ENCODE measurements at regions not wholly inside any gene's neighbourhood (a gene's known extent, or its start where the extent isn't known, plus 50 kb on each side); places are given as distances from the start of the nearest gene placed in this dataset.

DNA sequence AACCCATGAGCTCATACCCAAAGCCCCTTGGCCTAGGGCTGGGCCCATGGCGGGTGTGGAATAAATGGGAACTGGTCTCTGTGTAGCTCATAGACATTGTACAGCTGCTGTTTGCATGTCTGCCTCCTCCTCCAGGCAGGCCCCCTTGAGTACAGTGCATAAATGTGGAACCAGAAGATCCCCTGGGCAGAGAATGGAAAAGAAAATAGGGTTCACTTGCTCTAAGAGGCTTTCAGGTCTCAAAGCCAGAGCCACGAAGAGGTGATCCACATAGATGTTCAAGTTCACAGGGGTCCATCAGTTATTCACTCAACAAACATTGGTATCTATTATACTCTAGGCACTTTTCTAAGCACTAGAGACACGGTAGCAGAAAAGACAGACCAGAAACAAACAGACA, 79.2 kb upstream of the CACNA1A start:
- TF ChIP-seq, protein P1, sequence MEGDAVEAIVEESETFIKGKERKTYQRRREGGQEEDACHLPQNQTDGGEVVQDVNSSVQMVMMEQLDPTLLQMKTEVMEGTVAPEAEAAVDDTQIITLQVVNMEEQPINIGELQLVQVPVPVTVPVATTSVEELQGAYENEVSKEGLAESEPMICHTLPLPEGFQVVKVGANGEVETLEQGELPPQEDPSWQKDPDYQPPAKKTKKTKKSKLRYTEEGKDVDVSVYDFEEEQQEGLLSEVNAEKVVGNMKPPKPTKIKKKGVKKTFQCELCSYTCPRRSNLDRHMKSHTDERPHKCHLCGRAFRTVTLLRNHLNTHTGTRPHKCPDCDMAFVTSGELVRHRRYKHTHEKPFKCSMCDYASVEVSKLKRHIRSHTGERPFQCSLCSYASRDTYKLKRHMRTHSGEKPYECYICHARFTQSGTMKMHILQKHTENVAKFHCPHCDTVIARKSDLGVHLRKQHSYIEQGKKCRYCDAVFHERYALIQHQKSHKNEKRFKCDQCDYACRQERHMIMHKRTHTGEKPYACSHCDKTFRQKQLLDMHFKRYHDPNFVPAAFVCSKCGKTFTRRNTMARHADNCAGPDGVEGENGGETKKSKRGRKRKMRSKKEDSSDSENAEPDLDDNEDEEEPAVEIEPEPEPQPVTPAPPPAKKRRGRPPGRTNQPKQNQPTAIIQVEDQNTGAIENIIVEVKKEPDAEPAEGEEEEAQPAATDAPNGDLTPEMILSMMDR (IDR thresholded peaks at IDR 0.05), result no peak
- no peak for TF ChIP-seq POLR2A (IDR thresholded peaks at IDR 0.05)
